ENCODE measurements at regions not wholly inside any gene's neighbourhood (a gene's known extent, or its start where the extent isn't known, plus 50 kb on each side); places are given as distances from the start of the nearest gene placed in this dataset.

DNA sequence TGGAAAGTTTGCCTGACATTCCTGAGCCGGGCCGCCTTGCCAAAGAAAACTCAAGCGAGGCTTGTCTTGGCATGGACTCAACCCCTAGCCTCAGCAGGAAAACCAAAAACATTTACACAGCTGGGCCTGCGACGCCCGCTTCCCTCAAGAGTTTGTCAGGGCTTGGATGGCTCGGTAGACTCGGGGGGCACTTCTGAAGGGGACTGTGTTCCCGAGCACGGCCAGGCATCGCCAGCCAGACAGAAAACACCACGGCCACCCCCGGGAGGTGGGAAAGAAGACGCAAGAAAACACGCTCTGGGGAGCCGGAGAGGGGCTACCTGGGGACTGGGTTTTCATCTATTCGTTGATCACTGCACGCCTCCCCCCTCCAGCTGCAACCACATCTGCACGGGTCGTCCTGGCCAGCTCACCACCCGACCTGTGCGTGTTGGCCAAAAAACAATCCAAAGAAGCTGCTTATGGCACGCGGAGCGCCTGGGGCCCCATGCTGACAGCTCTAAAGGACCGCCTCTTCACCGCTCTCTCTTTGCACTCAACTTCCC, 380.7 kb downstream of the MN1 start:
- H3K4me3 ChIP-seq (ENCODE audit: low read length in 3 of 3) = no peak overlapping the region
- FAIRE-seq (no peak), DNase-seq (peak in 4 of 5 donors; percentile 69 to 93 (median 79))
- TF ChIP-seq, protein P1, sequence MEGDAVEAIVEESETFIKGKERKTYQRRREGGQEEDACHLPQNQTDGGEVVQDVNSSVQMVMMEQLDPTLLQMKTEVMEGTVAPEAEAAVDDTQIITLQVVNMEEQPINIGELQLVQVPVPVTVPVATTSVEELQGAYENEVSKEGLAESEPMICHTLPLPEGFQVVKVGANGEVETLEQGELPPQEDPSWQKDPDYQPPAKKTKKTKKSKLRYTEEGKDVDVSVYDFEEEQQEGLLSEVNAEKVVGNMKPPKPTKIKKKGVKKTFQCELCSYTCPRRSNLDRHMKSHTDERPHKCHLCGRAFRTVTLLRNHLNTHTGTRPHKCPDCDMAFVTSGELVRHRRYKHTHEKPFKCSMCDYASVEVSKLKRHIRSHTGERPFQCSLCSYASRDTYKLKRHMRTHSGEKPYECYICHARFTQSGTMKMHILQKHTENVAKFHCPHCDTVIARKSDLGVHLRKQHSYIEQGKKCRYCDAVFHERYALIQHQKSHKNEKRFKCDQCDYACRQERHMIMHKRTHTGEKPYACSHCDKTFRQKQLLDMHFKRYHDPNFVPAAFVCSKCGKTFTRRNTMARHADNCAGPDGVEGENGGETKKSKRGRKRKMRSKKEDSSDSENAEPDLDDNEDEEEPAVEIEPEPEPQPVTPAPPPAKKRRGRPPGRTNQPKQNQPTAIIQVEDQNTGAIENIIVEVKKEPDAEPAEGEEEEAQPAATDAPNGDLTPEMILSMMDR (IDR thresholded peaks at IDR 0.05; ENCODE audit: borderline replicate concordance, extremely low read depth, insufficient read depth) = no peak
- no peaks in the 10 kb centered on the region for H3K9me3 ChIP-seq (ENCODE audit: control insufficient read depth in 2 of 3, insufficient read depth in 1 of 3, low read length in 3 of 3)
- intact Hi-C loops (cut with DNase I) = no loop called here
- H3K4me1 ChIP-seq (ENCODE audit: control insufficient read depth in 2 of 3, insufficient read depth in 2 of 3, low read depth in 1 of 3, low read length in 3 of 3) = peaks cover 0 to 6% (median 0%) of the 10 kb centered on the region in 3 donors
- H3K9ac ChIP-seq (ENCODE audit: low read length in 3 of 3) = no peak overlapping the region
- no peaks in the 10 kb centered on the region for H3K36me3 ChIP-seq (ENCODE audit: control insufficient read depth in 2 of 3, insufficient read depth in 3 of 3, low read length in 3 of 3)
- peaks cover 2% of the 10 kb centered on the region for H3K27me3 ChIP-seq (ENCODE audit: control insufficient read depth, insufficient read depth, low read length)
- H3K27ac ChIP-seq (ENCODE audit: low read depth in 2 of 2, low read length in 2 of 2) = no peak overlapping the region

DNA sequence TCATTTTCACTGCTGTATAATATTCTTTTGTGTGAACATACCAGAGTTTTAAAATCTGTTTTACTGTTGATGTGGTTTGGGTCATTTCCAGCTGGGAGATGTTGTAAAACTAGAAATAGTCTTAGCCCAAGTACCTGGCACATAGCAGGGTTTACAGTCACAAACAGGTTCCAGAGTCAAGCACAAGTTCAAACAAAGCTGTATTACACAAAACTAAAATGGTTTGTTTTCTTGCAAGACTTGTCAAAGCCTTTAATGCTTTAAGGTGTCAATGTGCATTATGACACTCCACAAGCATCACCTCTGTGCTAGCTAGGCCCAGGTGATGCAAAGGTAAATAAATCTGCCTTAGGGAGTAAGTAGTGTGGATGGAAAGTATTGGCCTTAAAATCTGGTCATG, 379.1 kb downstream of the MN1 start:
- DNase-seq (no peak), FAIRE-seq (no peak)
- H3K27me3 ChIP-seq (ENCODE audit: control insufficient read depth, insufficient read depth, low read length) = no peaks in the 10 kb centered on the region
- peaks cover 0 to 2% (median 0%) of the 10 kb centered on the region in 3 donors for H3K9me3 ChIP-seq (ENCODE audit: control insufficient read depth in 2 of 3, insufficient read depth in 1 of 3, low read length in 3 of 3)
- H3K9ac ChIP-seq (ENCODE audit: low read length in 3 of 3) = no peak overlapping the region
- no peak overlapping the region for H3K4me3 ChIP-seq (ENCODE audit: low read length in 3 of 3)
- no peaks in the 10 kb centered on the region for H3K36me3 ChIP-seq (ENCODE audit: control insufficient read depth in 2 of 3, insufficient read depth in 3 of 3, low read length in 3 of 3)
- H3K27ac ChIP-seq (ENCODE audit: low read depth in 2 of 2, low read length in 2 of 2) = no peak overlapping the region
- TF ChIP-seq, protein P1 (IDR thresholded peaks at IDR 0.05; ENCODE audit: borderline replicate concordance, extremely low read depth, insufficient read depth) = no peak
- intact Hi-C loops (cut with DNase I) = no loop called here
- H3K4me1 ChIP-seq (ENCODE audit: control insufficient read depth in 2 of 3, insufficient read depth in 2 of 3, low read depth in 1 of 3, low read length in 3 of 3) = peaks cover 0 to 6% (median 0%) of the 10 kb centered on the region in 3 donors

DNA sequence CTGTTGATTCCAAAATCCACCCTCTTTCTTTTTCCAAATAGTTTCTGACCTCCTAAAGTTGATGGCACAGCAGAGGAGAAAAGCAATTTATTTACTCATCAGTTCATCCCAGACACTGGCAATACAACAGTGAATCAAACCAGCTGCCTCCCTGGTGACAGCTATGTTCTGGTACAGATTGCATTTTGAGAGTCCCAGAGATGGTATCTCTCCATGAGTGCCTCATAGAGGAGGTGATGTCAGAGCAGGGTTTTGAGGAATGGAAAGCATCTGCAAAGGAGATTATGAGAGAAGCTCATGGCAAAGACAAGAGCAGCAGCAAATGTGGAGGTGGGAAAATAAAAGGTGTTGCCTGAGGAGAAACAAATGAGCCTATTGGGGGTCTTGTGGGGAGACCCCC, 377.2 kb downstream of the MN1 start:
- no peak overlapping the region for H3K27ac ChIP-seq (ENCODE audit: low read depth in 2 of 2, low read length in 2 of 2)
- H3K4me1 ChIP-seq (ENCODE audit: control insufficient read depth in 2 of 3, insufficient read depth in 2 of 3, low read depth in 1 of 3, low read length in 3 of 3) = peaks cover 0 to 6% (median 0%) of the 10 kb centered on the region in 3 donors
- no peaks in the 10 kb centered on the region for H3K36me3 ChIP-seq (ENCODE audit: control insufficient read depth in 2 of 3, insufficient read depth in 3 of 3, low read length in 3 of 3)
- no peaks in the 10 kb centered on the region for H3K27me3 ChIP-seq (ENCODE audit: control insufficient read depth, insufficient read depth, low read length)
- H3K4me3 ChIP-seq (ENCODE audit: low read length in 3 of 3) = no peak overlapping the region
- intact Hi-C loops (cut with DNase I) = no loop called here
- H3K9ac ChIP-seq (ENCODE audit: low read length in 3 of 3) = no peak overlapping the region
- TF ChIP-seq, protein P1 (IDR thresholded peaks at IDR 0.05; ENCODE audit: borderline replicate concordance, extremely low read depth, insufficient read depth) = no peak
- FAIRE-seq = no peak
- H3K9me3 ChIP-seq (ENCODE audit: control insufficient read depth in 2 of 3, insufficient read depth in 1 of 3, low read length in 3 of 3) = peaks cover 0 to 7% (median 0%) of the 10 kb centered on the region in 3 donors
- no peak for DNase-seq

DNA sequence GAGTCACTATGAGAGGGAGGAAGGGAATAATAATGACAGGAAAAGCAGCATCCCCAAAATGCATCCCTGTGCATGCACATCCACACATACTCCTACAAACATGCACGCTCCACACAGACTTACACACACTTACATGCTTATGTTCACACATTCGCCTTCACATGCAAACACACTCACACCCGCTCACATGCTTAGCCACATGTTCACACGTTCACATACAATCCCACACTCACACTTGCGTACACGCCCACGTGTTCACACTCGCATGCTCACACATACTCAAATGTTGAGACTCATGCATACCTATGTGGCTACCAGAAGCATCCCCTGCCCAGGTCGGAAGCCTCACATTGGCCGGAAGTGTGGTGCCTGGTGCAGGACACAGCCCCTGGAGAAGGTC, 372.1 kb downstream of the MN1 start:
- Histone ChIP-seq H3K9me3 (ENCODE audit: control insufficient read depth in 2 of 3, insufficient read depth in 1 of 3, low read length in 3 of 3) (peaks cover 0 to 15% (median 0%) of the 10 kb centered on the region in 3 donors), H3K4me3 (ENCODE audit: low read length in 3 of 3) (no peak overlapping the region), H3K4me1 (ENCODE audit: control insufficient read depth in 2 of 3, insufficient read depth in 2 of 3, low read depth in 1 of 3, low read length in 3 of 3) (no peaks in the 10 kb centered on the region), H3K27me3 (ENCODE audit: control insufficient read depth, insufficient read depth, low read length) (no peaks in the 10 kb centered on the region), H3K36me3 (ENCODE audit: control insufficient read depth in 2 of 3, insufficient read depth in 3 of 3, low read length in 3 of 3) (no peaks in the 10 kb centered on the region), H3K9ac (ENCODE audit: low read length in 3 of 3) (no peak overlapping the region), H3K27ac (ENCODE audit: low read depth in 2 of 2, low read length in 2 of 2) (no peak overlapping the region)
- no peak for DNase-seq
- FAIRE-seq = no peak
- TF ChIP-seq, protein P1 (IDR thresholded peaks at IDR 0.05; ENCODE audit: borderline replicate concordance, extremely low read depth, insufficient read depth) = no peak
- intact Hi-C loops (cut with DNase I) = no loop called here

Measured in kidney (tissue), 13 donors.